Activated CD4-positive, alpha-beta T cell treated with anti-CD3 and anti-CD28 coated beads for 24 hours (primary cell): ENCODE measurements at regions not wholly inside any gene's neighbourhood (a gene's known extent, or its start where the extent isn't known, plus 50 kb on each side); places are given as distances from the start of the nearest gene placed in this dataset.
"Not testable (repeated sequence)": the region's sequence is repeated elsewhere in the genome, so short reads cannot be mapped to it uniquely, and the experiment has no call there.

Experiments used
- DNase-seq, 2 donors: peaks; one replicate each; pipeline ENCODE4 v3.0.0-alpha.2; 2020; ENCODE audit warnings: low read depth in 2 of 2

DNA sequence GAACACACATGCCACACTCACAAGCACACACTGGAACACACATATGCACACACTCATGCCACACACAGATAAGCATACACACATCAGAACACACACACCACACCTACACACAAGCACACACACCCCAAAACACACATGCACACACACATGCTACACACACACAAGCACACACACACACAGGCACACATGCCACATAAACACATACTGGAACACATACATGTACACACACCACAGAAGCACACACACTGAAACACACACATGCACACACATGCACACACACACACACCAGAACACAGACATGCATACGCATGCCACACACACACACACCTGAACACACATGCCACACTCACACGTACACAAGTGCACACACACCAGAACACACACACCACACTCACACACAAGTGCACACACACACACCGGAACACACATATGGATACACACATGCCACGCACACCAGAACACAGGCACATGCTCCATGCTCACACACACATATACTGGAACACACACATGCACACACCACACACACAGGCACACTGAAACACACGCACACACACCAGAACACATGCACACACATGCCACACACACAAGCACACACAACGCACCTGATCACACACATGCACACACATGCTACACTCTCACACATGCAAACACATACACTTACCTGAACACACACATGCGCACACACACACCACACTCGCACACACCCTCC is 78.0 kb upstream of the IRX4 start:
- DNase-seq = no peak

DNA sequence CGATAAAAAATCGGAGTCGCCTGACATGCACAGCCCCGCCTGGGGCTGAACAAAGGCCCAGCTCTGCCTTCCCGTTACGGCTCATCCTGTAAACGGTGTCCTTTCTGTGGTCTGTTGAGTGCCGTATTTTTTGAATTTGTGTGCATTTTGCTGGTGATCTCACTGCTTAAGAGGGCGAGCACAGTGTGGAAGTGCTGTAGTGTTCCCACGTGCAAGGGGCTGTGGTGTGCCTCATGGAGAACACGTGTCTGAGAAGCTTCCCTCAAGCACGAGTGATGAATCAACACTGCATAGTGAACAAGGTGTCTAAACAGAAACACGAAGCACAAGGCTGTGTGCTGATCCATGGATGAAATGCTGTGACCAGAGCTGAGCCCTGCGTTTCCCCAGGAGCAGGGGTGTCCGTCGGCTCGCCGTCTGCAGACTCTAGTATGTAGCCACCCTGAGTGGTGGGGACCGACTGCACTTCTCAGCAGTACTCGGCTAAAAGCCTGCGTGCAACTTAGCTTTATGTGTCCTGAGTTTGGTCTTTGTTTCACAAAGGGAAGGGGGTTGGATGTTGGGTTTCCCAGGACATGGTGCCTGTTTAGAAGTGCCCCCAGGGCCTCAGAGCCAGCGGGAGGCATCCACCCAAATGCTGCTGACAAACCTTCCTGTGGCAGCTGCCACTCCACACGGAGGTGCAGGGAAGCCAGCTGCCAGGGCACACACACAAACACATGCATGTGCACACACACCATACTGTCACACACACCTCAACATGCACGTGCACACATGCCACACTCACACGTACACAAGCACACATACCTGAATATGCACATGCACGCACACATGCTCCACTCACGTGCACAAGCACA is 77.2 kb upstream of the IRX4 start:
- DNase-seq = no peak

DNA sequence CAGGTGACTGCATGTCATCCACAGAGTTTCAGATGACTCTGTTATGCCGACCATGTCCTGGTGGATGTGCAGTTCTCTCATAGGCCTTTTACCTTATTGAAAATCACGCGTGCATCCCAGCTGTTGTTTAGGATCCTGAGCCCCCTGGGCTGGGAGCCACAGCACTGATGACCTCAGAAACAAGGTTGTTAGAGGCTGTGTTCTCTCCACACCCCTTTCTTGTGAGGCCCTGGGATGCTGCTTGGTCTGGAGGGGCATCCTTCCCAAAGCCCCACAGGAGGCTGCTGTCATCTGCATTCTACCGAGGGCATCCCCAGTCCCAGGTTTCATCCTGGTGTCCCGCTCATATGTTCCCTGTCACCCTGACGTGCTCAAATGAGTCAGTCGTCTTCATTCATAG is 76.5 kb upstream of the IRX4 start:
- DNase-seq = no peak

DNA sequence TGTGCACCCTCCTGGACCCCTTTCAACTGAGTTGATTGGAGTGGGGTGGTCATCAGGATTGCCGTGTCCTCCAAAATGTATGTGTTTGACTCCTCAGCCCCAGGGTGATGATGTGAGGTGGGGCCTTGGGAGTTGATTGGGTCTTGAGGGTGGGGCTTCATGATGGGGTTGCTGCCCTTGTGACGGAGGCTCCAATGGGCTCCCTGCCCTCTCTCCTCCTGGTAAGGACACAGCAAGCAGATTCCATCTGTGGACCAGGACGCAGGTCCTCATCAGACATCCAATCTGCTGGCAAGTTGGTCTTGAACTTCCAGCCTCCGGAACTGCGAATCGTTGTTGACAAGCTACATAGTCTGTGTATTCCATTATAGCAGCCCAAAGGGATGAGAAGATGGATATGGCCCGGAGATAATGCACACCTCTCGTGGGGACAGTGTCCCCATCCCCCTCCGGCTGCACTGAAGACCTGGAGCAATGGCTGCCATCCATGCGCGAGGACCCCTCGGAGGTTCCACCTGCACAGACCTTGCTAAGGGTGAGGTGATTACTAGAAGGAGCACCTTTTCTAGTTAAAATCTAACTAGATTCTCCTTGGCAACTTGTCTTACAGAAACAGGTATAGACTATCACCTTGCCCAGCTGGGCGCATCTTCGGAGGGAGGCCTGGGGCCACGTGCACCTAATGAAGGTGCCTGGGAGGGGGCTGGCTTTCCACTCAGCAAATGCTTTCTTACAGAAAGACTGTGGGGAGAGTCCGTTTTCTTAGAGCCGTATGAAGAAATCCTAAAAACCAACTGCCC is 75.7 kb upstream of the IRX4 start:
- DNase-seq = no peak

- no peak for DNase-seq
Observed at GRCh38 chr5:1955586-1955985, 72.9 kb upstream of the IRX4 start.

GRCh38 chr5:1953710-1954109 is 71.0 kb upstream of the IRX4 start:
- not testable (repeated sequence) for DNase-seq

DNA sequence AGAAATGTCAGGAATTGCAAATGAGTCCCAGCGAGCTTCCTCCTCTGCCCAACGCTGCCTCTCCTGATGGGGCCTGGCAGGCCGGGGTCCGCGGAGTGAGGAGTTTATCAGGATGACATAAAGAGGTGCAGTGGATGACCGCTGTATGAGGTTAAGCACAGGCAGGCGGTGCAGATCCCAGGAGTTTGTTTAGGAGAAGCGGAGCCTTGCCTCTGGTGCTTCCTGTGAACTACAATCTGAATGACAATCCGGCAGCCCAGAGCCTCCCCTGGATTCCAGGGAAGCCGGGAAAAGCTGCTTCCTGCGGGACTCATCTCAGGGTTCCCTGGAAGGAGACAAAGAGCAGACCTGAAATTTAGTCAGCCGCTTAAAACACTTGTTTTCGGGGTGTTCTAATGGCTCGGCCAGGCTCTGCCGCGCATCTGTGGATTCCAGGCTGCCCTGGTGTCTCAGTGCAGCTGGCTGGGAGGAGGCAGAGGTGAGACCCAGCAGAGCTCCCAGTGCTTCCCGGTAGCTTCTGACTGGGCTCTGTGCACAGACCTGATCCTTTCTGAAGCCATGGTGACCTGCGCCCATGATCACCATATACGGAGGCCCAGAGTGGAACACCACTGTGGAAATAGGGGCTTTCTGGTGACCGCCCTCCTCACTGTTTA is 69.8 kb upstream of the IRX4 start:
- no peak for DNase-seq

DNA sequence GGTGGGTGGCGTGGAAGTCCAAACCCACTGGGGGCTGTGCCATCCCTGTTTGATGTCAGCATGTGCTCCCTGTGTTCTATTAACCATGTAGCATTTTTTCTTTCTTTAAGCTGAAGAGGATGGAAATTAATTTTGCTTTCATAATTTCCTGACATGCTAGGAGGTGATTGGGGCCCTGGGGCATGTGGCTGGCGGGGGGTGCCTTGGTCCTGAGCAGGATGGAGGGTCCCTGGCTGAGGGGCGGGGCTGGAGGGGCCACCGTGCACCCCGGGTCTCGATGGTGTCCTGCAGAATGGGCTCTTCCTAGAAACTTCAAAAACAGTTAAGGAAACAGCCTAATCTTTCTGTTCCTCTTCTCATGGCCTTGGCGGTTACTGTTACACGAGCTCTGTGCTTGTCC is 69.3 kb upstream of the IRX4 start:
- no peak for DNase-seq

DNA sequence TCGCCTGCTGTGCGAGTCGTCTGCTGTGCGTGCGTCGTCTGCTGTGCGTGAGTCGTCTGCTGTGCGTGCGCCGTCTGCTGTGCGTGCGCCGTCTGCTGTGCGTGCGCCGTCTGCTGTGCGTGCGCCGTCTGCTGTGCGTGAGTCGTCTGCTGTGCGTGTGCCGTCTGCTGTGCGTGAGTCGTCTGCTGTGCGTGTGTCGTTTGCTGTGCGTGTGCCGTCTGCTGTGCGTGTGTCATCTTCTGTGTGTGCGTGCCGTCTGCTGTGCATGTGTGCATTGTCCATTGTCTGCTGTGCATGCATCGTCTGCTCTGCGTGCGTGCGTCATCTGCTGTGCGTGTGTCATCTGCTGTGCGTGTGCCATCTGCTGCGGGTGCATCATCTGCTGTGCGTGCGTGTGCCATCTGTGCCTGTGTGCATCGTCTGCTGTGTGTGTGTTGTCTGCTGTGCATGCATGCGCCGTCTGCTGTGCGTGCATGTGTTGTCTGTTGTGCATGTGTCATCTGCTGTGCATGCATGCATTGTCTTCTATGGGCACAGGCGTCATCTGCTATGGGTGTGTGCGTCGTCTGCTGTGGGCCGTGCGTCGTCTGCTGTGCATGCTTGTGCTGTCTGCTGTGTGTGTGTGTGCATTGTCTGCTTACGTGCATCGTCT is 68.6 kb upstream of the IRX4 start:
- DNase-seq = no peak

DNA sequence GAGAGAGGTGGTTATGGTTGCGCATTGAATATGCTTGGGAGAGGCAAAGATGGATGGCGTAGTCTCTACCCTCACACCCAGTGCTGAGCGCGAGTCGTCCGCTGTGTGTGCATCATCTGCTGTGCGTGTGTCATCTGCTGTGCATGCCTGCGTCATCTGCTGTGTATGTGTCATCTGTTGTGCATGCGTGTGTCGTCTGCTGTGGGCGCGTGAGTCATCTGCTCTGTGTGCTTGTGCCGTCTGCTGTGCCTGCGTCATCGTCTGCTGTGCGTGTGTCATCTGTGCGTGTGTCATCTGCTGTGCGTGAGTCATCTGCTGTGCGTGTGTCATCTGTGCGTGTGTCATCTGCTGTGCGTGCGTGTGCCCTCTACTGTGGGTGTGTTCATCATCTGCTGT is 68.0 kb upstream of the IRX4 start:
- no peak for DNase-seq

- no peak for DNase-seq
Observed at GRCh38 chr5:1950096-1950707, 67.5 kb upstream of the IRX4 start.

- no peak for DNase-seq
Observed at GRCh38 chr5:1949253-1949652, 66.5 kb upstream of the IRX4 start.

DNA sequence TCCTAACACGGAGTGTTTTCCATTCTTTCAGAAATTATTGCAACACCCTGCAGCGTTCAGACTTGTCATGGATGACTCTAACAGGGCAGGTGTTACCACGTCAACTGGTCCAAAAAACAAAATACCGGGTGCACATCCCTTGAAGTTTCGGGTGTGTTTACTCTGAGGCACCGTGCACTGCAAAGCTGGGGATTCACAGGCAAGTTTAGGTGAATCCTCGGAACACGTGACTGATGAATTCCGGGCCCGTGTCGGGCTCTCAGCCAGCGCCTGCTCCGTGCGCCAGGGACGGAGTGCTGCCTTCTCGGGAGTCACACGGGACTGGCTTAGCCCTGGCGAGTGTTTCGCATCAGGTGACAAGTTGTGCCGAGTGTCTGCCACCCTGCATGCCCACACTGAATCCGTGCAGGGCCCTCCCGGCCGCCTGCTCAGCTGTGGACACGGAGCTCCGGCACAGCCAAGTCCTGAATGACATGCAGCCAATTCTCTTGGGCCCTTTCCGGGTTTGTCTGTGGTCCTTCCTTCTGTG is 66.0 kb upstream of the IRX4 start:
- DNase-seq = no peak

DNA sequence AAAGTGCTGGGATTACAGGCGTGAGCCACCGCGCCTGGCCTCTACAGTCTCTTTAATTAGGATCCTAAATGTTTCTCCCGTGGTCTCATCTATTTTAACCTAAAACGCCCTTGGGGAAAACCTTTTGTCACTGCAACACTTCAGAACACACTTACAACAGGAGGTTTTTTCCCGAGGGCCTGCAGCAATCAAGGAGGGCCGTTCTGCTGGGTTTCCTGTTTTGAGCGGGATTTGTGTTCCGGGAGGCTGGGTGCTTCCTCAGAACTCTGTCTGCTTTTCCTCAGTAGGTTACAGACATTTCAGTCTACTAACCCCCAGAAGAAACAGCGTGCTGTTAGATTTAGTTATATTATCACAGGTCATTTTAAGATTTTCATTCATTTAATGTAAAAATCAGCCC is 65.4 kb upstream of the IRX4 start:
- DNase-seq = no peak

DNA sequence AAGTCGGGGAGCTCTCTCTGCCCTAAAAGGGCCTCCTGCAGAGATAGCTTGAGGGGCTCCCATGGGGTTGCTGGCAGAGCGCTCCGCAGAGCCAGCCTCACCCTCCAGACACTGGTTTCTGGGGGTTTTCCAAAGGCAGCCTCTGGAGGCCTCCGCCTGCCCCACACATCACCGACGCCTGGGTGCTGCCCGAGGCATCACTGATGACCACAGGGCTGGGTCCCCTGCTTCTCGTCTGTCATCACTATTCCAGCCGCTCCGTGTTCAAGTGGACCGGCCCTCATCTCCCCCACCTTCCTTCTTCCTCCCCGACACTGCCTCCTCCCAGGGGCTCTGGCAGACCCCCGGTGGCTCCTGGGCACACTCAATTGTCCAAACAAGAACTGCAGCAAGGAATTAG is 64.1 kb upstream of the IRX4 start:
- DNase-seq = no peak

DNA sequence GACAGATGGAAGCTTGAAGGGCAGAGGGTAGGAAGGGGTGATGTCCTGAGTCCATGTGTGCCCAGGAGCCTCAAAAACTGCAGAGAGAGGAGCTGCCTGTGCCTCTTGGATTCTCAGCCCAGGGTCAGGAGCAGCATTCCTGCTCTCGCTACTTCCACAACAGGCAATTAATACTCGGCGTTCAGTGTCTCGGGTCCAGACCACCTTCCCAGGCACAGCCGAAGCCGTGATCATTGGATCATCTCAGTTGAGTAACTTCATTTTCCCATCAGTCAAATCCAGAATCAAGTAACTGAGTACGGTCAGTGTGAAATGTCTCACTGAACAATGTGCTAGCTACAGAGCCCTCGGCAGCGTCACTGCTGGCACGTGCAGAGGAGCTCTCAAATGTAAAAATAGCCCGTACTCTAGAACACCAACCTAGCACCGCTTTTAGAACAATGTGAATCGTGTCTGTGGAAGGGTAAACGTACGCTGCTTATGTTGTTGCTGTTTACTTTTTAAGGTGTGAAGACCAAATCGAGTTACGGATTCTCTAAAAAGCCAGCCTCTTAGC is 63.5 kb upstream of the IRX4 start:
- no peak for DNase-seq

GRCh38 chr5:1945606-1946005 is 62.9 kb upstream of the IRX4 start:
- no peak for DNase-seq

- no peak for DNase-seq
Observed at GRCh38 chr5:1944408-1944807, 61.7 kb upstream of the IRX4 start.

- DNase-seq = no peak
Observed at GRCh38 chr5:1943481-1943880, 60.8 kb upstream of the IRX4 start.

DNA sequence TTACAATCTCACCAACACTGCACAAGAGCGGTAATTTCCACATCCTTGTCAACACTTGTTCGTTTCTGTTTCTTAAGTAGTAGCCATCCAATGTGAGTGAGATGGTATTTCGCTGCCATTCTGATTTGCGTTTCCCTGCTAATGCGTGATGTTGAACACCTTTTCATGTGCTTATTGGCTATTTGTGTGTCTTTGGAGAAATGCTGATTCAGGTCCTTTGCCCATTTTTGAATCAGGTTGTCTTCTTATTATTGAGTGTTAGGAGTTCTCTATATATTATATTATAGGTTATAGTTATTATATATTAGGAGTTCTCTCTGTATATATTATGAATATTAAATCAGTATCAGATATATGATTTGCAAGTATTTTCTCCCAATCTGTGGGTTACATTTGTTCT is 59.9 kb upstream of the IRX4 start:
- DNase-seq = no peak

DNA sequence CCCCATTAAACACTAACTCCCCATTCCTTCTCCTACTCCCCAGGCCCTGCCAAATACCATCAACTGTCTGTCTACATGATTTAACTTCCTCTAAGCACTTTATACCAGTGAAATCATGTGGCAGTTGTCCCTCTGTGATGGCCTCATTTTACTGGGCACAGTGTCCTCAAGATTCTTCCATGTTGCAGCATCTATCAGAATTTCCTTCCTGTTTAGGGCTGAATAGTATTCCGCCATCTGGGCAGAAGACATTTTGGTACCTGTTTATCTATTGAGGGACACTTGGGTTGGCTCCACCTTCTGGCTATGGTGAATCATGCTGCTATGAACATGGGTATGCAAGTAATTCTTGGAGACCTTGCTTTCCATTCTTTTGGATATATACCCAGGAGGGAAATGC is 59.4 kb upstream of the IRX4 start:
- no peak for DNase-seq
